ENCODE measurements at regions not wholly inside any gene's neighbourhood (a gene's known extent, or its start where the extent isn't known, plus 50 kb on each side); places are given as distances from the start of the nearest gene placed in this dataset.

DNA sequence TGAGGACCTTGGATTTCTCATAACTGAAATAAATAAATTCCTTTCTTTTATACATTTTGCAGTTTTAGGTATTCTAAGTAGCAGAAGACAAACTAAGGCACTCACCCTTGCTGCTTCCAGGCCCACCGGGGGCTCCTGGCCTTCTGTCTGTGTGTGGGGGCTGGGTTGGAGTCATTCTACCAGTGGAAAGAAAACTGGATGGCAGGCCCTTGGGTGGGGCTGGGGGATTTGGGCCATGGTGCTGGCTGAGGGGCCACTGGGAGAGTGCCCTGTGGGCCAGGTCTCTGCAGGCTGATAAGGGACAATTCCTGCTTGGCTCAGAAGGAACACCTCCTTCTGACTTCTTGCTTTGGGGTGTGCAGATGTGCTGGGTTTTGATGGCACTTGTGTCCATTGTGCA is 54.0 kb upstream of the CSF3R start:
- no peak for DNase-seq

DNA sequence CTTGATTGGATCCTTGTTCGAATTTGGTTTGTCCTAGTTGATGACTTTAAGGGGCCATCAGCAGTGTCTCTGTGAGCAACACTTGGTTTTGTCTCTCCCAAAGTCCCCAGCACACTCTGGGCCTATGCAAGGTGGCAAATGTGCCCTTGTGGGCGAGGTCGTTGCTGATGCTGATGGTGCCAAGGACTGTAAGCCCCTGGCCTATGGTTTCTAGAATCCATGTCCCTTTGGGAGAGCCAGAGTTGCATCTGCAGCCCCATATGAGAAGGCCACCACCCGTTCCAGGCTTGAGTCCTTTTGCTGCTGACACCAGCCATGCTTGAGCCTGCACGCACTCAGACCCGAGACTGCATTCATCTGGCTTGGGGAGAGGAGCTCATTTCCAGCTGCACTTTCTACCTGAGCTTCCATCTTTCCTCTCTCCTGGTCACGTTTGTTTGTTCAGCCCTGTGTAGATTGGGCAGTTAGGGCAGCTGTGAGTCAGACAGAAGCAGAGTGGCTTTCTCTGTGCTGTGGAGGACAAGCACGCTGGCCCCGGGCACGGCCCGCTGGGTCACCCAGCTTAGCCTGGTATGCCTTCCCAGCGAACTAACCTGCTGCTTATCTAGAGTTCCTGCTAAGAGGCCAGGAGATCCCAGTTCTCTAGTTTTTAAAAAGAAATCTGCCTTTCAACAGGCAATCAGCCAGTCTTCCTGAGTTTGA is 52.1 kb upstream of the CSF3R start:
- DNase-seq, result no peak

DNA sequence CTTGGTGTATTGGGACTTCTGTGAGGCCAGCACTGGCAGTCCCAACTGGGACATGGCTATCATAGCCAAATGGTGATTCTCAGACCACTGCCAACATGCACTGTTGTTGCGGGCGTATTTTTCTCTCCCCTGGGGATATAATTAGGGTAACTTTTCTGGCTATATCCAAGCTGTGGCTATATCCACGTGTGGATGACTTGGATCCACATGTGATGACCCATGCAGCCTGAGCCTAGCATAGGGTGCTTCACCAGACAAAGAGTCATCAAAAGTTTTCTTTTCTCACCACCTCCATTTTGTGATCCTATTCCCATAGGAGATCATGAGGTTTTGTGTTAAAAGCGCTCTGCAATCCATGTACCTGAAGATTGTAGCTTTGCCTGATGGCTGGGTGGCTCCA is 51.2 kb upstream of the CSF3R start:
- DNase-seq, result no peak

DNA sequence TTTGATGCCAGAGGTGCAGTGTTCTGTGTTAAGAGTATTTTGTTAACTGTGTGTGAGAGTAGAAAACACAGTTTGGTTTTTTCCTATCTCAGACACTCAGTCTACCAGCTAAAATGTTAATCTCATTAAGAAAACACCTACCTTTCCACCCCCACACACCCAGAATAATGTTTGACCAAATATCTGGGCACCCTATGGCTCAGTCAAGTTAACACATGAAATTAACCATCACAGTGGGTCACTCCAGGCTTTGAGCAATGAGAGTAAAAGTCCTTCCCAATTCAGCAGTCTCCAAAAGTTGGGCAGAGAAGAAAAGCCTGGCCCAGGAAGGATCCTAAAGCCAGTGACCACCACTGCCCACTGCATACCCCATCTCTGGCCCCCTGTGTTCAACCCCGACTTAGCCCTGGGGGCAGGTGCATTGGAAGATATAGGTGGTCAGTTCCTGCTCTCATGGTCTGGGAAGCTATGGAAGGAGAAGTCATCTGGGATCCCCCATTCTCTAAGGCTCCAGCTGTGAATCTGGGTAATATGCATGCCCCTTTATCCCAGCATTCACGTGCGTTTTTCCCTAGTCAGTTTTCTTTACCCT is 50.2 kb upstream of the CSF3R start:
- no peak for DNase-seq

Data from NCI-H1694 (cell line).